Fibroblast of lung (primary cell): ENCODE measurements at regions not wholly inside any gene's neighbourhood (a gene's known extent, or its start where the extent isn't known, plus 50 kb on each side); places are given as distances from the start of the nearest gene placed in this dataset.

Experiments used
- DNase-seq, 2 donors: peaks; one replicate each; pipeline versions ENCODE4 v3.0.0 to v3.0.0-alpha.2; 2010; ENCODE audit warnings: low read depth in 2 of 2
- H2AFZ ChIP-seq: 2 replicates; pipeline ENCODE4 v1.5.1; 2012; ENCODE audit warnings: low read length, control low read depth, inconsistent platforms
- H3K27ac ChIP-seq: 2 replicates; pipeline ENCODE4 v1.5.1; 2011; ENCODE audit warnings: low read length, control low read depth; ENCODE audit not compliant: insufficient read depth
- H3K27me3 ChIP-seq: 2 replicates; pipeline ENCODE4 v1.5.1; 2011; ENCODE audit warnings: mild to moderate bottlenecking, low read length; ENCODE audit not compliant: control insufficient read depth, insufficient read depth
- H3K36me3 ChIP-seq: 2 replicates; pipeline ENCODE4 v1.5.1; 2011; ENCODE audit warnings: low read length; ENCODE audit not compliant: control insufficient read depth, insufficient read depth
- H3K4me1 ChIP-seq: 2 replicates; pipeline ENCODE4 v1.5.1; 2011; ENCODE audit warnings: low read length; ENCODE audit not compliant: control insufficient read depth, insufficient read depth; ENCODE audit errors: extremely low read depth
- H3K4me2 ChIP-seq: 2 replicates; pipeline ENCODE4 v1.5.1; 2011; ENCODE audit warnings: low read length, control low read depth; ENCODE audit not compliant: insufficient read depth; ENCODE audit errors: extremely low read depth
- H3K4me3 ChIP-seq, 4 experiments: fragments of 200-600 bp in 1 of 4; sonication (generic) in 1 of 4; replicated peaks in 1 of 4; 2 replicates each; pipeline ENCODE4 v1.5.1; 2011 to 2016; ENCODE audit warnings: low read length in 4 of 4, low read depth in 3 of 4, mild to moderate bottlenecking in 3 of 4, control low read depth in 2 of 4, inconsistent platforms in 1 of 4, mixed read lengths in 1 of 4; ENCODE audit not compliant: insufficient read depth in 1 of 4; ENCODE audit errors: control extremely low read depth in 1 of 4
- H3K79me2 ChIP-seq: 2 replicates; pipeline ENCODE4 v1.5.1; 2012; ENCODE audit warnings: mild to moderate bottlenecking, low read length, inconsistent platforms; ENCODE audit not compliant: control insufficient read depth, insufficient read depth
- H3K9ac ChIP-seq: 2 replicates; pipeline ENCODE4 v1.5.1; 2011; ENCODE audit warnings: mild to moderate bottlenecking, low read length, control low read depth; ENCODE audit not compliant: insufficient read depth
- H3K9me3 ChIP-seq: 2 replicates; pipeline ENCODE4 v1.5.1; 2012; ENCODE audit warnings: low read depth, low read length; ENCODE audit not compliant: control insufficient read depth, insufficient read depth
- H4K20me1 ChIP-seq: 2 replicates; pipeline ENCODE4 v1.5.1; 2011; ENCODE audit warnings: low read length; ENCODE audit not compliant: control insufficient read depth, insufficient read depth; ENCODE audit errors: extremely low read depth
- CTCF ChIP-seq, 2 donors: IDR thresholded peaks in 1 of 2; conservative IDR thresholded peaks in 1 of 2; 1 replicate in 1 of 2; 2 replicates in 1 of 2; pipeline ENCODE4 v1.5.1; 2011 to 2012; ENCODE audit warnings: low read length in 2 of 2, control low read depth in 1 of 2, inconsistent platforms in 1 of 2, low read depth in 1 of 2, mild to moderate bottlenecking in 1 of 2
- EZH2 ChIP-seq: IDR thresholded peaks from 2 replicates; pipeline ENCODE4 v1.5.1; 2012; ENCODE audit warnings: low read length, control low read depth, mild to moderate bottlenecking; ENCODE audit errors: missing control alignments

DNA sequence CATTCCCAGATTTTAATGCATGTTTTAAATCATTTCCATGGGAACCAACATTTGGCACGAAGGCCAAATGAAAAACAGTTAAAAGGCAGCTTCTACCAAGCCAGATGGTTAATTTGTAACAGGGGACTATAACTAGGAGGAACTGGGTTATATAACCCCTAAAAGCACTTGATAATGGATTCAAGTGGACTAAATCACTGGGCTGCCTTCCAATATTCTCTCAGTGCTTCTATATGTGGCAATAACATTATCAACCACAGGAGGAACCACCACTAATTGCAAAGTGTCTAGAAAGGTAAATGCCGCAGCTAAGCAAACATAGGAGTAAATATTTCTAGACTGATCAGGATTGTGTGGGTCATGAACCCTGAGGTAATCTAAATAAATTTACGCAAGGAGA is 391.5 kb downstream of the UBE2NL start:
- Histone ChIP-seq H3K4me2 (no peak overlapping the region), H4K20me1 (no peaks in the 10 kb centered on the region), H3K79me2 (no peaks in the 10 kb centered on the region), H3K4me3 (no peak overlapping the region), H3K27me3 (no peaks in the 10 kb centered on the region), H3K9me3 (no peaks in the 10 kb centered on the region), H2AFZ (no peak overlapping the region), H3K36me3 (no peaks in the 10 kb centered on the region), H3K9ac (no peak overlapping the region), H3K4me1 (no peaks in the 10 kb centered on the region), H3K27ac (no peak overlapping the region)
- DNase-seq = no peak
- TF ChIP-seq EZH2 (no peak), CTCF (conservative IDR thresholded peaks at IDR 0.05 in 1 of 2, IDR thresholded peaks at IDR 0.05 in 1 of 2; ENCODE audit: low read depth in 1 of 2, low read length in 2 of 2) (no peak)

- Histone ChIP-seq H2AFZ (no peak overlapping the region), H3K9me3 (no peaks in the 10 kb centered on the region), H3K9ac (no peak overlapping the region), H3K4me2 (no peak overlapping the region), H3K4me3 (no peak overlapping the region), H3K27ac (no peak overlapping the region), H3K79me2 (no peaks in the 10 kb centered on the region), H4K20me1 (no peaks in the 10 kb centered on the region), H3K27me3 (no peaks in the 10 kb centered on the region), H3K36me3 (no peaks in the 10 kb centered on the region), H3K4me1 (no peaks in the 10 kb centered on the region)
- DNase-seq = no peak
- TF ChIP-seq EZH2 (no peak), CTCF (conservative IDR thresholded peaks at IDR 0.05 in 1 of 2, IDR thresholded peaks at IDR 0.05 in 1 of 2; ENCODE audit: low read depth in 1 of 2, low read length in 2 of 2) (no peak)
Observed at GRCh38 chrX:144275843-144276242, 392.0 kb downstream of the UBE2NL start.

DNA sequence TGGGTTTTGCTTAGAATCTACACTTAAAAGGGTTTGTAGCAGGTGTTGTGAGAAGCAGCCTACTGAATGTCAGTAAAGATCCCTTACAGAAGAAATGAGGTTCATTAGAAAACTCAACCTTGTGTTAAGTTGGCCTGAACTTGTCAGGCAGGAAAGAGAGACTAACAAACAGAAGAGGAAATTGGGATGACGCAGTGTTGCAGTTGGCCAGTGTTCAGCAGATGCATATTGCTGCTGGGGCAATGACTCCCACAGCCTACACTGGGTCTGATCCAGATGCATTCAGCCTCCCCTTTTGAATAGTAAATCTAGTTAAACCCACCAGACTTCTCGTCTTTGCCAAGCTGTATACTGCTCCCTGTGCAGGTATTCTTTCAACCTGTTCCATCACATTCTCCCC is 409.4 kb downstream of the UBE2NL start:
- TF ChIP-seq CTCF (conservative IDR thresholded peaks at IDR 0.05 in 1 of 2, IDR thresholded peaks at IDR 0.05 in 1 of 2; ENCODE audit: low read depth in 1 of 2, low read length in 2 of 2) (no peak), EZH2 (no peak)
- H2AFZ ChIP-seq = no peak overlapping the region

More for the DNA sequence above, 409.4 kb downstream of the UBE2NL start:
- Histone ChIP-seq H4K20me1 (no peaks in the 10 kb centered on the region), H3K27me3 (no peaks in the 10 kb centered on the region), H3K9me3 (no peaks in the 10 kb centered on the region), H3K4me1 (no peaks in the 10 kb centered on the region), H3K4me3 (no peak overlapping the region), H3K79me2 (no peaks in the 10 kb centered on the region), H3K4me2 (no peak overlapping the region), H3K27ac (no peak overlapping the region), H3K9ac (no peak overlapping the region), H3K36me3 (no peaks in the 10 kb centered on the region)
- DNase-seq = no peak
